H1 (cell line): ENCODE measurements at regions not wholly inside any gene's neighbourhood (a gene's known extent, or its start where the extent isn't known, plus 50 kb on each side); places are given as distances from the start of the nearest gene placed in this dataset.

Experiments used
- CTCF ChIA-PET: fragments of 300-600 bp; sonication (Branson Sonifier 250); formaldehyde crosslinking; loops from one replicate; lab custom pipeline; 2021; ENCODE audit not compliant: partially characterized antibody; lab: Charles Lee
- POLR2A ChIA-PET: fragments of 300-600 bp; sonication (Branson Sonifier 250); formaldehyde crosslinking; loops from one replicate; lab custom pipeline; 2021; ENCODE audit warnings: inconsistent platforms; ENCODE audit not compliant: partially characterized antibody; lab: Charles Lee
- DNase-seq, 2 experiments: peaks; one replicate each; pipeline versions ENCODE4 v3.0.0 to v3.0.0-alpha.2; 2010 to 2022; ENCODE audit warnings: low spot score in 2 of 2, low read depth in 1 of 2, mixed read lengths in 1 of 2
- FAIRE-seq: peaks from 2 replicates; lab custom pipeline; 2011; peaks lifted over from hg19 to GRCh38; lab: Jason Lieb, UNC
- H2AFZ ChIP-seq: 2 replicates; pipeline ENCODE4 v1.8.1; 2012; ENCODE audit warnings: low read length, inconsistent platforms
- H2AK5ac ChIP-seq: 2 replicates; pipeline ENCODE4 v1.6.1; 2013; ENCODE audit warnings: low read depth, low read length
- H2BK120ac ChIP-seq: replicated peaks from 2 replicates; pipeline ENCODE3; 2013; ENCODE audit warnings: low read depth, low read length, inconsistent platforms
- H2BK12ac ChIP-seq: 2 replicates; pipeline ENCODE4 v1.6.1; 2013; ENCODE audit warnings: low read depth, low read length
- H2BK15ac ChIP-seq: 2 replicates; pipeline ENCODE4 v1.6.1; 2013; ENCODE audit warnings: low read length
- H2BK20ac ChIP-seq: 2 replicates; pipeline ENCODE4 v1.6.1; 2013; ENCODE audit warnings: low read length
- H2BK5ac ChIP-seq: 2 replicates; pipeline ENCODE4 v1.6.1; 2013; ENCODE audit warnings: low read depth, low read length
- H3K14ac ChIP-seq: 2 replicates; pipeline ENCODE4 v1.6.1; 2013; ENCODE audit warnings: inconsistent platforms; ENCODE audit not compliant: insufficient read length
- H3K18ac ChIP-seq: 2 replicates; pipeline ENCODE4 v1.6.1; 2013; ENCODE audit warnings: low read length; ENCODE audit errors: extremely low read depth
- H3K23ac ChIP-seq: 2 replicates; pipeline ENCODE4 v1.6.1; 2013; ENCODE audit warnings: inconsistent platforms; ENCODE audit not compliant: insufficient read length
- H3K23me2 ChIP-seq: 2 replicates; pipeline ENCODE4 v1.6.1; 2013; ENCODE audit warnings: low read depth, low read length
- H3K27ac ChIP-seq: 2 replicates; pipeline ENCODE4 v1.6.1; 2011; ENCODE audit warnings: low read depth, low read length, inconsistent platforms
- H3K27me3 ChIP-seq, 4 experiments: replicated peaks in 1 of 4; 1 replicate in 1 of 4; 2 replicates in 3 of 4; pipeline versions ENCODE4 v1.6.1 to v1.8.1; 2011 to 2013; ENCODE audit warnings: low read length in 3 of 4, mild to moderate bottlenecking in 3 of 4, inconsistent platforms in 2 of 4, mixed read lengths in 2 of 4, moderate library complexity in 1 of 4; ENCODE audit not compliant: control insufficient read depth in 3 of 4, insufficient read depth in 3 of 4; ENCODE audit errors: extremely low read depth in 1 of 4
- H3K36me3 ChIP-seq, 4 experiments: 2 replicates each; pipeline versions ENCODE4 v1.6.1 to v1.8.1; 2011 to 2013; ENCODE audit warnings: mild to moderate bottlenecking in 4 of 4, low read length in 3 of 4, moderate library complexity in 2 of 4, control low read depth in 1 of 4, inconsistent platforms in 1 of 4; ENCODE audit not compliant: insufficient read depth in 4 of 4, control insufficient read depth in 2 of 4
- H3K4ac ChIP-seq: replicated peaks from 2 replicates; pipeline ENCODE3; 2013; ENCODE audit warnings: low read length, low read depth, mixed read lengths, inconsistent platforms; ENCODE audit not compliant: insufficient read length
- H3K4me1 ChIP-seq, 4 experiments: replicated peaks in 1 of 4; 1 replicate in 1 of 4; 2 replicates in 3 of 4; pipeline versions ENCODE4 v1.6.1 to v1.8.1; 2011 to 2013; ENCODE audit warnings: low read length in 3 of 4, inconsistent platforms in 2 of 4, mixed read lengths in 1 of 4; ENCODE audit not compliant: insufficient read depth in 4 of 4, control insufficient read depth in 3 of 4
- H3K4me2 ChIP-seq, 2 experiments: 2 replicates each; pipeline versions ENCODE4 v1.6.1 to v1.8.1; 2011 to 2013; ENCODE audit warnings: low read depth in 2 of 2, low read length in 2 of 2, control low read depth in 1 of 2, inconsistent platforms in 1 of 2, mild to moderate bottlenecking in 1 of 2; ENCODE audit not compliant: insufficient read depth in 1 of 2
- H3K4me3 ChIP-seq, 4 experiments: fragments of 200-600, 300-600 bp in 1 of 4; sonication (generic), shearing (Covaris generic), sonication (Bioruptor Twin) in 1 of 4; 2 replicates each; pipeline versions ENCODE4 v1.5.1 to v1.8.1; 2011 to 2016; ENCODE audit warnings: low read length in 4 of 4, low read depth in 3 of 4, control low read depth in 2 of 4, inconsistent platforms in 2 of 4, mild to moderate bottlenecking in 2 of 4, mixed read lengths in 1 of 4, moderate library complexity in 1 of 4; ENCODE audit not compliant: insufficient read depth in 2 of 4; ENCODE audit errors: extremely low read depth in 1 of 4
- H3K56ac ChIP-seq: replicated peaks from 2 replicates; pipeline ENCODE3; 2013; ENCODE audit warnings: low read depth, mild to moderate bottlenecking, mixed read lengths, low read length, inconsistent platforms; ENCODE audit not compliant: insufficient read length
- H3K79me1 ChIP-seq: 2 replicates; pipeline ENCODE4 v1.6.1; 2013; ENCODE audit warnings: low read depth, low read length, control low read depth
- H3K79me2 ChIP-seq, 2 experiments: 2 replicates each; pipeline versions ENCODE4 v1.6.1 to v1.8.1; 2012 to 2013; ENCODE audit warnings: low read length in 2 of 2, mild to moderate bottlenecking in 2 of 2, inconsistent platforms in 1 of 2; ENCODE audit not compliant: insufficient read depth in 2 of 2, control insufficient read depth in 1 of 2
- H3K9ac ChIP-seq, 4 experiments: replicated peaks in 1 of 4; 1 replicate in 1 of 4; 2 replicates in 3 of 4; pipeline versions ENCODE4 v1.6.1 to v1.8.1; 2011 to 2013; ENCODE audit warnings: low read depth in 3 of 4, low read length in 3 of 4, control low read depth in 2 of 4, mild to moderate bottlenecking in 2 of 4, moderate library complexity in 2 of 4, inconsistent platforms in 1 of 4; ENCODE audit errors: extremely low read depth in 1 of 4
- H3K9me3 ChIP-seq, 2 experiments: 2 replicates each; pipeline versions ENCODE4 v1.6.1 to v1.8.1; 2012 to 2013; ENCODE audit warnings: mild to moderate bottlenecking in 2 of 2, moderate library complexity in 2 of 2, control low read depth in 1 of 2, inconsistent platforms in 1 of 2, low read depth in 1 of 2, low read length in 1 of 2, mixed read lengths in 1 of 2; ENCODE audit not compliant: insufficient read depth in 2 of 2
- H4K20me1 ChIP-seq, 2 experiments: replicated peaks in 1 of 2; 2 replicates each; pipeline versions ENCODE3 to v1.8.1; 2011 to 2013; ENCODE audit warnings: inconsistent platforms in 2 of 2, low read length in 2 of 2, mild to moderate bottlenecking in 1 of 2; ENCODE audit not compliant: insufficient read depth in 2 of 2, control insufficient read depth in 1 of 2
- H4K5ac ChIP-seq: 2 replicates; pipeline ENCODE4 v1.6.1; 2013; ENCODE audit warnings: low read length, low read depth, mixed read lengths, inconsistent platforms; ENCODE audit not compliant: insufficient read length
- H4K8ac ChIP-seq: 2 replicates; pipeline ENCODE4 v1.8.0; 2013; ENCODE audit warnings: mild to moderate bottlenecking, moderate library complexity, low read length, inconsistent platforms; ENCODE audit not compliant: insufficient read depth; ENCODE audit errors: extremely low read depth
- H4K91ac ChIP-seq: replicated peaks from 2 replicates; pipeline ENCODE3; 2013; ENCODE audit warnings: low read length, mixed read lengths, inconsistent platforms; ENCODE audit not compliant: insufficient read length
- CBX8 ChIP-seq: fragments of 300-800, 300-1000 bp; sonication (generic); IDR thresholded peaks from 2 replicates; pipeline ENCODE4 v1.7.1; 2016; ENCODE audit warnings: low read depth, low read length, borderline replicate concordance
- CEBPB ChIP-seq: IDR thresholded peaks from 2 replicates; pipeline ENCODE4 v1.6.1; 2012; ENCODE audit warnings: low read depth, low read length
- CHD1 ChIP-seq: IDR thresholded peaks from 2 replicates; pipeline ENCODE4 v1.6.1; 2012; ENCODE audit warnings: low read depth, low read length, improper control_type of control experiment
- EGR1 ChIP-seq: IDR thresholded peaks from 2 replicates; pipeline ENCODE4 v1.6.1; 2011; ENCODE audit warnings: low read depth, low read length, borderline replicate concordance
- EP300 ChIP-seq, 2 experiments: IDR thresholded peaks; 1 replicate in 1 of 2; 2 replicates in 1 of 2; pipeline ENCODE4 v1.6.1; 2011 to 2012; ENCODE audit warnings: low read depth in 2 of 2, low read length in 2 of 2, mild to moderate bottlenecking in 2 of 2, borderline replicate concordance in 1 of 2, inconsistent platforms in 1 of 2, moderate library complexity in 1 of 2
- FOSL1 ChIP-seq: IDR thresholded peaks from 2 replicates; pipeline ENCODE4 v1.6.1; 2011; ENCODE audit warnings: mild to moderate bottlenecking, low read depth, low read length, moderate library complexity; ENCODE audit not compliant: insufficient read depth
- GTF2F1 ChIP-seq: IDR thresholded peaks from 2 replicates; pipeline ENCODE4 v1.6.1; 2012; ENCODE audit warnings: low read depth, low read length, improper control_type of control experiment, borderline replicate concordance
- RBBP5 ChIP-seq: IDR thresholded peaks from 2 replicates; pipeline ENCODE4 v1.7.1; 2012; ENCODE audit warnings: low read depth, mild to moderate bottlenecking, inconsistent platforms, low read length, moderate library complexity, borderline replicate concordance
- SIRT6 ChIP-seq: IDR thresholded peaks from one replicate; pipeline ENCODE4 v1.7.1; 2012; ENCODE audit warnings: low read length, inconsistent platforms
- SP1 ChIP-seq: IDR thresholded peaks from 2 replicates; pipeline ENCODE4 v1.6.1; 2011; ENCODE audit warnings: low read depth, low read length
- SUZ12 ChIP-seq: fragments of 200-600 bp; sonication (generic); IDR thresholded peaks from 2 replicates; pipeline ENCODE4 v1.6.1; 2012; ENCODE audit warnings: mild to moderate bottlenecking, inconsistent platforms, low read length, moderate library complexity, mixed read lengths
- TAF1 ChIP-seq: IDR thresholded peaks from 2 replicates; pipeline ENCODE4 v1.6.1; 2011; ENCODE audit warnings: mild to moderate bottlenecking, low read depth, low read length
- TEAD4 ChIP-seq: IDR thresholded peaks from 2 replicates; pipeline ENCODE4 v1.6.1; 2012; ENCODE audit warnings: low read depth, low read length, inconsistent platforms, mixed read lengths
- WGBS, 2 experiments: shearing (Covaris generic) in 1 of 2; methylation state at CpG; one replicate each; pipeline versions ENCODE4 v1.1.6 to v1.1.7; 2013 to 2015; ENCODE audit warnings: low lambda C conversion rate in 2 of 2, mixed read lengths in 2 of 2, inconsistent platforms in 1 of 2, low coverage in 1 of 2, missing lambda C conversion rate in 1 of 2; ENCODE audit not compliant: insufficient replicate concordance in 2 of 2, insufficient coverage in 1 of 2, insufficient read length in 1 of 2; ENCODE audit errors: extremely low coverage in 1 of 2, missing lambda C conversion rate in 1 of 2; 5-methylcytosine and 5-hydroxymethylcytosine counted together

DNA sequence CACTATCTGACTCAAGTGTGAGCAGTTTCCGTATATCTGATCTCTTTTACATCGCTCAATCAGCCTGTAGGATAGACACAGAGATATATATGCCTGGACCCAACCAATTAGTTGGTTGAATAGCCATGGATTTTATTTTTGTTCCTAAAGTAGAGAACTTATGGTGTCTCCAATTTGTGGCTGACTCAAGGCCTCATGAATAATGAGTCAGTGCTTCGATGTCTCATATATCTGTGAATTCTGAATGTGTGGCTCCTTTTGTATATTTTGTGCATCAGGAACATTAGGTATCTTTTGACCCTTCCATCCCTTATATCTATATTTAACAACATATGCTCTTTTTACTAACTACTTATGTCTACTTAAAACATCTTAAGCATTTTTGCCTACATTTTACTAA is 64.5 kb downstream of the OR2B2 start:
- no peaks in the 10 kb centered on the region; the same call in 1 of the 2 replicates for H3K23me2 ChIP-seq
- no peaks in the 10 kb centered on the region for H3K79me1 ChIP-seq
- no peak overlapping the region for H2BK120ac ChIP-seq
- no peak overlapping the region for H3K27ac ChIP-seq
- H3K79me2 ChIP-seq = no peaks in the 10 kb centered on the region
- no peak overlapping the region for H3K23ac ChIP-seq
- H3K14ac ChIP-seq = no peak overlapping the region
- no peak overlapping the region for H2BK20ac ChIP-seq
- no peak overlapping the region for H4K5ac ChIP-seq
- ChIA-PET POLR2A (interaction anchor here (0.9 to 1.6 kb wide), 8 partner anchors 9 to 1724 kb away, joined by 3 to 8 read pairs (median 6); a partner anchor contains a TSS), CTCF (no interaction called here)
- no peak overlapping the region for H2BK5ac ChIP-seq
- no peak overlapping the region for H2AFZ ChIP-seq
- no peak for FAIRE-seq
- H4K91ac ChIP-seq = no peak overlapping the region
- DNase-seq = no peak
- H3K36me3 ChIP-seq = no peaks in the 10 kb centered on the region
- 93% methylated on average over 3 of the region's 3 CpGs; no CpG with 5 or more reads in 1 of the 2 experiments for WGBS, 2 experiments
- H2BK15ac ChIP-seq = no peak overlapping the region
- no peak overlapping the region for H2AK5ac ChIP-seq
- H3K18ac ChIP-seq = no peak overlapping the region
- H4K8ac ChIP-seq = no peak overlapping the region
- peaks cover 0 to 6% (median 2%) of the 10 kb centered on the region in 4 experiments; a peak in 2 of 7 replicates for H3K4me1 ChIP-seq
- H3K56ac ChIP-seq = no peak overlapping the region
- H3K4me3 ChIP-seq = no peak overlapping the region
- no peaks in the 10 kb centered on the region for H4K20me1 ChIP-seq
- no peak overlapping the region for H2BK12ac ChIP-seq
- no peak overlapping the region for H3K4me2 ChIP-seq
- H3K9ac ChIP-seq = no peak overlapping the region
- no peaks in the 10 kb centered on the region for H3K9me3 ChIP-seq
- no peaks in the 10 kb centered on the region for H3K27me3 ChIP-seq
- no peak overlapping the region for H3K4ac ChIP-seq
- TF ChIP-seq SIRT6 = no peak
- TF ChIP-seq TEAD4 = no peak
- TF ChIP-seq TAF1 = no peak
- TF ChIP-seq SUZ12 = no peak
- TF ChIP-seq EGR1 = no peak
- TF ChIP-seq FOSL1 = no peak
- no peak for TF ChIP-seq EP300 (IDR thresholded peaks at IDR 0.05; ENCODE audit: borderline replicate concordance in 1 of 2, low read depth in 2 of 2, low read length in 2 of 2)
- no peak for TF ChIP-seq RBBP5
- no peak for TF ChIP-seq GTF2F1
- TF ChIP-seq CHD1 = no peak
- no peak for TF ChIP-seq CBX8
- no peak for TF ChIP-seq SP1
- no peak for TF ChIP-seq CEBPB
